GM18505 (cell line): ENCODE measurements at regions not wholly inside any gene's neighbourhood (a gene's known extent, or its start where the extent isn't known, plus 50 kb on each side); places are given as distances from the start of the nearest gene placed in this dataset.
"Not testable (repeated sequence)": the region's sequence is repeated elsewhere in the genome, so short reads cannot be mapped to it uniquely, and the experiment has no call there.

ENCODE experiments used
- ATAC-seq: cut with Tn5 transposase; IDR thresholded peaks from one replicate; pipeline ENCODE4 v1.9.1; 2021; ENCODE audit not compliant: unreplicated experiment
- POLR2A ChIP-seq: IDR thresholded peaks from 4 replicates; pipeline ENCODE4 v1.6.1; 2011; ENCODE audit warnings: borderline replicate concordance; ENCODE audit not compliant: insufficient read depth, insufficient read length; ENCODE audit errors: extremely low read depth

- ATAC-seq: no peak
- no peak for TF ChIP-seq POLR2A
Measured at GRCh38 chr1:81738875-81739274, 61.9 kb upstream of the ADGRL2 start.

GRCh38 chr1:81733480-81733879 is 67.3 kb upstream of the ADGRL2 start:
- no peak for ATAC-seq
- no peak for TF ChIP-seq POLR2A

GRCh38 chr1:81731989-81732388 is 68.7 kb upstream of the ADGRL2 start:
- no peak for TF ChIP-seq POLR2A
- ATAC-seq: no peak

GRCh38 chr1:81730881-81731280 is 69.9 kb upstream of the ADGRL2 start:
- ATAC-seq: no peak
- no peak for TF ChIP-seq POLR2A

- ATAC-seq: not testable (repeated sequence)
Measured at GRCh38 chr1:81730299-81730698, 70.4 kb upstream of the ADGRL2 start.

- ATAC-seq: no peak
- no peak for TF ChIP-seq POLR2A
Measured at GRCh38 chr1:81729818-81730217, 70.9 kb upstream of the ADGRL2 start.

- TF ChIP-seq POLR2A: no peak
- ATAC-seq: no peak
Measured at GRCh38 chr1:81729239-81729638, 71.5 kb upstream of the ADGRL2 start.

GRCh38 chr1:81725823-81726222 is 74.9 kb upstream of the ADGRL2 start:
- no peak for ATAC-seq
- TF ChIP-seq POLR2A: no peak

GRCh38 chr1:81722631-81723328 is 78.0 kb upstream of the ADGRL2 start:
- not testable (repeated sequence) for ATAC-seq

- ATAC-seq: not testable (repeated sequence)
Measured at GRCh38 chr1:81720256-81720655, 80.5 kb upstream of the ADGRL2 start.

GRCh38 chr1:81717230-81717629 is 83.5 kb upstream of the ADGRL2 start:
- TF ChIP-seq POLR2A: no peak
- ATAC-seq: no peak

GRCh38 chr1:81715391-81715790 is 85.3 kb upstream of the ADGRL2 start:
- no peak for TF ChIP-seq POLR2A
- ATAC-seq: no peak

- ATAC-seq: no peak
- no peak for TF ChIP-seq POLR2A
Measured at GRCh38 chr1:81714636-81715035, 86.1 kb upstream of the ADGRL2 start.

GRCh38 chr1:81712425-81712824 is 88.3 kb upstream of the ADGRL2 start:
- no peak for TF ChIP-seq POLR2A
- no peak for ATAC-seq

GRCh38 chr1:81710857-81711256 is 89.9 kb upstream of the ADGRL2 start:
- TF ChIP-seq POLR2A: no peak
- no peak for ATAC-seq

GRCh38 chr1:81708250-81708649 is 92.5 kb upstream of the ADGRL2 start:
- ATAC-seq: no peak
- TF ChIP-seq POLR2A: no peak
